NCI-H2171 (cell line): ENCODE measurements at regions not wholly inside any gene's neighbourhood (a gene's known extent, or its start where the extent isn't known, plus 50 kb on each side); places are given as distances from the start of the nearest gene placed in this dataset.

Source experiments
- DNase-seq: peaks from one replicate; lab custom pipeline; 2025; lab: John Stamatoyannopoulos, UW

DNA sequence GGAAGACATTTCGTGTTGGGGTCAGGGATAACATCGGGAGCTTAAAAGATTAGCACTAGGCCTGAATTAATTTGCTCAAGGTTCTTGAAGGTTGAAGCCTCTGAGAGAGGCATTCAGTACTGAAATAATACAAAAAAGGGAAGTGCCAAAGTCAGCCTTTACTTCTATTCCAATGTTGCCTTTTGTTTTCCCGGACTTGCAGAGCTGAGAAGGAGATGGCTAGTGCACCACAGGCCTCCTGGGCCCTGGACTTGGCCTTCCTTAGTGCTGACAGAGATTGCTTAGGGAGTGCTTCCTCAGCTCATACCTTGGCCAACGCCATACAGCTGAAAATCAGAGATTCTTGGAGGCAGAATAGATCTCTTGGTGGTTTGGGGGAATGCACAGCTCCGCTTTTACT lies 333.6 kb upstream of the TBL1XR1 start:
- no peak for DNase-seq

DNA sequence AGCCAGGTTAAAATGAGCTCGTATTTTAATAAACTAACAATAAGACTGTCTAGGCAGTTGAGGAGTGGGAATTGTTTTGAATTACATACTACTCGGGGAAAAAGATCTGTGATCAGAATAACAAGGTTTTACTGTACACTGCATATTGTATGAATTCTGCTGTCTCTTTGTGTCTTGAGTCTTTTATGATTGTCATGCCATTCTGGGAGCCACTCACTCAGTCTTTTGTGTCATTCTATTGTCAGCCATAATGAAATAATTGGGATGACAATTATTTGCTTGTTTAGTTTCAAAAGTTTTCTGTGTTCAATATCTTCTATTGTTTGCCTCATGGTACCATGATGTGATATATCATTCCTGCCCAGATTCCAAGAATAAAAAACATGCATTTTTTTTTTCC lies 339.6 kb upstream of the TBL1XR1 start:
- no peak for DNase-seq

GRCh38 chr3:177537612-177538011 lies 340.3 kb upstream of the TBL1XR1 start:
- DNase-seq: no peak

DNA sequence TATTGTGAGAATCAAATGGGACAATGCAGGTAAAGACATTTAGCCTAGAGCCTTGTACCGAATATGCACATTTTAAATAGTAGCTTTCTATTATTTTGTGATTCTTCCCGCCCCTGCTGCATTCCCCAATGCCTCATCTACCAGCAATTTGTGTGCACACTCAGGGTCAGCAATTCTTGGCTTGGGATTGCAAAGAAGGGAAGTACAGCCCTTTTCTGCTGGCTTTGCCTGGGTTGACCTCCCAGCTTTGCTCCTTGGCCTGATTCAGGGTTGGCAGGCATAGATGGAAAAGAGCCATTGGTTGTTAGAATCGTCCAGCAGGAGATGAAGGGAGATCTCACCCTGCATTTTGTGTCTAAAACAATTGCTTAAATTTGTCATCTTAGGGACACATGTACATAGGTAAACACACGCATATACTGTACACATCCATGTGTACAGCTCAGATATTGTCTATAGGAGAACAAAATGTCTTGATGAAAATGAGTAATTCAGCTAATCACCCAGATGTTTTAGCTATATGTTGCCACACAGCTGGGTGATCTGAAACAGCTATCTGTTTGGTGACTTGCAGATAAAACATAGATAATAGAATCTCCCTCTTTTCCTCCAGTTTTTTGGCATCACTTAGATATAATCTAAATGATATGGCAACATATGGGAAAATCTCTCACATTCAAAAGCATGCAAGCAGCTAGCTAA lies 340.9 kb upstream of the TBL1XR1 start:
- DNase-seq: no peak

GRCh38 chr3:177538750-177539730 lies 341.8 kb upstream of the TBL1XR1 start:
- DNase-seq: no peak

DNA sequence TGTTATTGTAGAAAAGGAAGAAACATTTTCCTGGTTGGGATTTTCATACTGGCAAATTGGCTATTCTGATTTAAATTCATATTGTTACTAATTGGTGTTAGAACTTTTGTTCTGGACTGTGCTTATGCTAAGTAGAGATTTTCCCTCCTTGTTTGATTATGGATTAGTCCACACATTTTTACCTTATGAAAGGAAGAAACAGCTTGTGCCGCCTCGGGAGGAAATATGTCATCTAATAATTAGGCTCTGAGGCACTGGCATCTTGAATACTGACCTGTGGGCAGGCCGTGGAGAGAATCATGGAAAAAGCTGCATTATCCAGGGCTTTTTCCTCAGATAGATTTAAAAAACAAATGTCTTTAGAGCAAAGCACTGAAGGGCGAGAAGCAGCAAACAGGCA lies 344.3 kb upstream of the TBL1XR1 start:
- DNase-seq: no peak

DNA sequence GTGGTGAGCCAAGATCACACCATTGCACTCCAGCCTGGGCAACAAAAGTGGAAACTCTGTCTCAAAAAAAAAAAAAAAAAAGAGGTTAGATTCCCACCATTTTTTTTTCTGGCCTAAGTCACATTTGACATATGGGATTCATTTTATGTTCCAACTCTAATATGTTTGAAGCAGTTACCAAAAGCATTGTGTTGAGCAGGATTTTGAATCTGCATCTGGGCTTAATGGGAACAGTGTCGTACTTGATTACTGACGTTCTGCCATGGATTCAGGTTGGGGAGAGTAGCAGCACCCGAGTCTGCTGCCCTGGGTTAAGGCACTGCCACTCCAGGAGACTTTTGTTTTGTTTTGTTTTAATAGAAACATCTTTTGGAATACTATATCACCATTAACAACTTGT lies 348.7 kb upstream of the TBL1XR1 start:
- no peak for DNase-seq

- no peak for DNase-seq
These were observed 350.5 kb upstream of the TBL1XR1 start for GRCh38 chr3:177547711-177548350.

DNA sequence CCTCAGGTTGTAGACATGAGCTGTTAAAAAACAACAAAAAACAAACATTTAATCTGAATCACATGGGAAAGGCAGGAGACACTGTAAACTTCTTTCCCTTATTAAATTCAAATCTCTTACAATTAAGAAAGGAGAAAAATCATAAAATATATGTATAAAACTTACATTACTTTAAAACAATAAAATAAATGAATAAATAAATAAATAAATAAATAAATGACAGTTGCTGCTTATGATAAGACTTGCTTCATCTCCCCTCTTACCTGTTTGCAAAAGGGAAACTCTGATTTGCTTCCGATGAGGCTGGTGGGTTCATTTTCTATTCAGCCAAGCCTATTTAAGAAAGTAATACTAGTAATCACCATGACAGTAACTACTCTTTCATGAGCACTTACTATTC lies 353.4 kb upstream of the TBL1XR1 start:
- no peak for DNase-seq

- no peak for DNase-seq
These were observed 354.2 kb upstream of the TBL1XR1 start for GRCh38 chr3:177551431-177551836.

GRCh38 chr3:177552051-177552450 lies 354.8 kb upstream of the TBL1XR1 start:
- DNase-seq: no peak

- no peak for DNase-seq
These were observed 355.7 kb upstream of the TBL1XR1 start for GRCh38 chr3:177553012-177553411.

DNA sequence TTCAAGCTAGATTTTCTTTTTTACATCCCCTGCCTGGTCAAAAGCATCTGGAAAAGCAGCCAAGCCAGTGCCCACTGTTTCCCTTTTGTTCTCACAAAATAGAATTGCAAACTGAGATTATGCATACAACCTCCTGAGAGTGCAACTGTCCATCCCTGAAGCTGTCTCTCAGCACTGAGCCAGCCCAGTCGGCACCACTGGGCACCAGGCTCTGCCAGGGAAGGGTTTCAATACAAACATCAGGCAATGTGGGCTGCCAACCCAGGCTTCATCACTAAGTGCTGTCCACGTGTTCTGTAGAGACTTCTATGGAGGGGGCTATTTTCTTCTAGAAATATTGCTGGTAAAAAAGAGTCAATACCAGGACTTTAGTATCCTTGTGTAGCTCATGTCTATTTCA lies 356.3 kb upstream of the TBL1XR1 start:
- no peak for DNase-seq

DNA sequence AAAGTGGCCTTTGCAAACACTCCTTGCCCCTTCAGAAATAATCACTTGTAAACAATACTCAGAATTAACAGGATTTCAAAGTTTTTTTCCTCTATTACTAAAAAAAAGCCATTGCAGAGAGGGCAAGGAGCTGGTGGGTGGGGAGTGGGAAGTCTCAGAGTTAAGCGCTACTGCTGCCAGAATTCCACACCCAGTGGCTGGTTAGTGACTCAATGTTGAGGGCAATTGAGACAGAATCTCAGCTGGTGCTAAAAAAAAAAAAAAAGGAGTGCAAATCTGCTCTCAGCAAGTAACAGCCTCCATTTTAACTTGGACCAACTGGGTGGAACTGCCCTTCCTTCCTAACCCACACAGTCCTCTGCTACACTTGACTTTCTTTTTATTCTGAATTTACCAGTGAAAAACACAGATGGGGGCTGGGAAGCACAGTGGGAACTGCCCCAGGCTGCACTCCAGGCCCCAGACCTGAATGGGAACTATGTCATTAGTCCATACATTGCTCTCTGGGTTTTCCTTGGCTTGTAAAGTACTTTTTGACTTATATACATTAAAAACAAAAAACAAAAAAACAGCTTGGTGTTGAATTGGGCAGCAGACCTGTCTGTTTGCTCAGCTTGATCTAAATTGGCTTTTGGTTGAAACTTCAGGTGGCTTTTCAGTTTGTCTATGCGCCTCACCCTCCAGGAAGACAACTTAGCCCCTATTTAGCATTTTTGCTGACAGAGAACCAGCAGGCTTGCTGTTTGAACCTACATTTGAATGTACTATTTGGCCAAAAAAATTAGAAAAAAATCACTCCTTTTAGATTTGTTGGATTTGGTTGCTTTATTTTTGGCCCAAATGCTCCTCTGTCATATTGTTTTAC lies 357.8 kb upstream of the TBL1XR1 start:
- no peak for DNase-seq

- DNase-seq: peak; percentile 23
These were observed 360.3 kb upstream of the TBL1XR1 start for GRCh38 chr3:177557548-177557947.

DNA sequence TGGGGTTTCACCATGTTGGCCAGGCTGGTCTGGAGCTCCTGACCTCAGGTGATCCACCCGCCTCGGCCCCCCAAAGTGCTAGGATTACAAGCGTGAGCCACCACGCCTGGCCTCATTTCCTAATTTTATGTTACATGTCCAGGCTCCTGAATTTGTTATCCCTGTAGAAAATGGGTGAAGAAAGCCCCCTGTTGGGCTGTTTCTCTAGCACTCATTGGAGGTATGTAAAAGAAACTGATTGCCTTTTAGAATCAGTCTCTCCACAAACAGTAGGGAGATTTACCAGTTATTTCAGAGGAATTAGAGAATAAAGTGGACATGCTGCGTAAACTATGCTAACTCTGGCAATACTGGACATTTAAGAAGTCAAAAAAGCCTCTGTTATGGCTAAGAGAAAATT lies 364.1 kb upstream of the TBL1XR1 start:
- no peak for DNase-seq

- no peak for DNase-seq
These were observed 364.6 kb upstream of the TBL1XR1 start for GRCh38 chr3:177561769-177562392.

DNA sequence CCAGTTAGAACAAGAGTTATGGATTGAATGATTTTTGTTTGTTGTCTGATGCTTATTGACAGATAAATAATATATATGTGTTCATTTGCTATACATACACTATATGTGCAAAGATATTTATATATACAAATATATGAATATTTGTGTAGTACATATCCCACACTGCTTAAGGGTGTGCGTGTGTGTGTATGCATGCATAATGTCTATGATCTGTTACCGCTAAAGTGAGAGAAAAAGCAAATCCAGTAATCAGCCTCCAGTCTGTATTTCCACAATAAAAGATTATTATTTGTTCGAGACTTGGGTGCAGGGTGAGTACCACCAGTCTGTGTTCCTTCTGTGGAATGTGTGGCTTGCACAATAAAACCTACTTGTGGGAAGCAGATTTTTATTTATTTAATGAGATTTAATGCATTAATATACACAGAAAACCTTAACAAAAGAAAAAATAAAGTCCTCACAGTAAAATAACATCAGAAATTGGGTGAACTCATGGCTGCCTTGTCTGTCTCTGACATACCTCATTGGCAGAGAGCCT lies 366.0 kb upstream of the TBL1XR1 start:
- no peak for DNase-seq

DNA sequence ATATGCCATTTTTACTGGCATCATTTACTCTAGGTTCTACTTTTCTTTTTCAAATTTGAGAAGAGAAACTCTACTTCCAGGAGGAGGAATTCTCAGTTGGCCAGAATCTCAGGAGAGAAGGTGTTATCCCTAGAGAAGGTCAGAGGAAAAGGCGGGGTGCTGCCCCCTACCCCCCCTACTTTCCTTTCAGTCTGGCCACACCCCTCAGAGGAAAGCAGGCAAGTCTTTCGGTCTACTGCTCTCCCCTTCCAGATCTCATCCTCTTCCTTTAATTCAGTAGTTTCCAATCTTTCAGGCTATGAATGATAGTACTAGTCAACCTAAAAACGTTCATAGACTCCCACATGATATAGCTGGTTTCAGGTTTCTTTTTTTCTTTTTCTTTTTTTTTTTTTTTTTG lies 366.5 kb upstream of the TBL1XR1 start:
- no peak for DNase-seq

DNA sequence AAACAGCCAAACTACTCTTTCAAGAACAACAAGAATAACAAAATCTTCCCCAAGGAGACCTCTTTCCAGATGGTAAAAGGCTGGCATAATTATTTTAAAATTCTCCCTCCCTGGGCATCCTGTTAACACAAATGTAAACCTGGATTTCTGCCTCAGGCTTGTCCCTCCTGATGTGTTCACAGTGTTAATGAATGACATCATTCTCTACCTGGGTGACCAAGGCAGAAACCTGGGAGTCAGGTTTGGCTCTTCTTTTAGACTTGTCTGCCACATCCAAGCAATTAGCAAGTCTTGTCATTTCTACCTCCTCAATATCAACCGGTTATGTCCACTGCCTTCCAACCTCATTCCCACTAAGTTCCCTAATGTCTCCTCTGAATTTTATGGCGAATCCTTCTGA lies 368.7 kb upstream of the TBL1XR1 start:
- no peak for DNase-seq

DNA sequence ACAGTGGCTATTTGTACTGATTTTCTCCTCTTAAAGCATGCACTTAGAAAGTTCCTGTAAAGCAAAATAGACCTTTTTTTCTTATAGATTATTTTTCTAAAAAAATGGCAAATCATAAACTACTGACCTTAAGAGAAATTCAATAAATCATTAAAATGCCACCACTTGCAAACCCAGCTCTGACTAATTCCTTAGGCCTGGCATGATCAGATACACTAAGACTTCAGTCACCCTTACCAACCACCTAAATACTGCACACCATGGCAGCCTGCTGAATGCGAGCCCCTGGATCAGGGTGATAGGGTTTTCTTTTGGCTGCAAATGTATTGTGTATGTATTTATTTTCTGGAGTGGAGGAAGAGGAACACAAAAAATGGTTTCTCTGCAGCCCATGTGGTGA lies 370.6 kb upstream of the TBL1XR1 start:
- DNase-seq: no peak
